ENCODE measurements at regions not wholly inside any gene's neighbourhood (a gene's known extent, or its start where the extent isn't known, plus 50 kb on each side); places are given as distances from the start of the nearest gene placed in this dataset.
"Not testable (repeated sequence)": the region's sequence is repeated elsewhere in the genome, so short reads cannot be mapped to it uniquely, and the experiment has no call there.

DNA sequence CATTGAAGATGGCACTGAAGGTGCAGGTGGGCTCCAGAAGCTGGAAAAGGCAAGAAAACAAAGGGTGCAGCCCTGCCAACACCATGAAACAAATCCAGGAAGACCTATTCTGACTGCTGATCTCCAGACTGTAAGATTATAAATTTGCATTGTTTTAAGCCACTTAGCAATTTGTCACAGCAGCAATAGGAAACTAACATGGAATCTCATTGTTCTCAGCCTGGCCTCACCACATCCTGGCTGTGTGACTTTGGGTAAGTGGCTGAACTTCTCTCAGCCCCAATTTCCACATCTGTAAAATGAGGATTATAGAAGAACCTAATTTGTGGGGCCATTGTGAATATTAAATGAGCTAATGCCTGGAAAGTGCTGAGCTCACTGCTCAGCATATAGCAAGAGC, 160.4 kb upstream of the MAFB start:
- no peak for DNase-seq (ENCODE audit: low spot score)

- DNase-seq (ENCODE audit: low spot score) = no peak
Observed at GRCh38 chr20:40851051-40851450, 162.0 kb upstream of the MAFB start.

DNA sequence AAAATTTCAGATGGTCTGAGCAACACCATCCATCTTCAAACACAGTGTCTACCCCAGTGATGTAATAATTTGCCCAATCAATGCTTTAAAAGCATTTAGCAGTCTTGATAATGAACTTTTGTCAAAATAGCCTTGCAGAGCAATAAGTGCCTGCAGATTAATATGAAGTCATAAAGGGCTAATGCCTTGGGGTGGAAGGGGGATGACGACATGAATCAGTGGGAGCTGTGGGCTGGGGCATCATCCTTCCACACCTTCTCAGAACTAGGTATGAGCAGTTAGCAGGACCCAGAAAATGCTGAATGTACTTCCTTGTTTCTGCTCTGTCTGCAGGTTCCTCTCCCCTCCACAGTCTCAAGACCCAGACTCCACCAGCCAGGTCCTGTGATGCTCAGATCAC, 166.2 kb upstream of the MAFB start:
- DNase-seq (ENCODE audit: low spot score) = no peak

DNA sequence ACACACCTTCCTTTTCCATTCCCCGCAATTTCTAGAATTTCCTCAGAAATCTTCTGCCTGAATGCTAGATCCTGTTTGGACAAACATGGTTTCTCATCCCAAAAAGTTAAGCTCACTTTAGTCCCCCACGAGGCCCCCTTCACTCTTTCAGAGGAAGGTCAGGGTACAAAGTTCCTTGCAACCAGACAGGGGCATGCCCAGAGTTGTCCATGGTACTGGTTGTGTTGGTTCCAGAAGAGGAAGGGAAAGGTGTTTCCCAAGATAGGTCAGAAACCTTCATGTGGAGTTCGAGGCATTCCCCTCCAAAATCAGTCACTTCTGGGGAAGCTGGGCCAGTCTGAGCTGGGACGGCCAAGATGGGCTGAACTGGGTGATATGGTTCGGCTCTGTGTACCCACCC, 167.6 kb upstream of the MAFB start:
- no peak for DNase-seq (ENCODE audit: low spot score)

DNA sequence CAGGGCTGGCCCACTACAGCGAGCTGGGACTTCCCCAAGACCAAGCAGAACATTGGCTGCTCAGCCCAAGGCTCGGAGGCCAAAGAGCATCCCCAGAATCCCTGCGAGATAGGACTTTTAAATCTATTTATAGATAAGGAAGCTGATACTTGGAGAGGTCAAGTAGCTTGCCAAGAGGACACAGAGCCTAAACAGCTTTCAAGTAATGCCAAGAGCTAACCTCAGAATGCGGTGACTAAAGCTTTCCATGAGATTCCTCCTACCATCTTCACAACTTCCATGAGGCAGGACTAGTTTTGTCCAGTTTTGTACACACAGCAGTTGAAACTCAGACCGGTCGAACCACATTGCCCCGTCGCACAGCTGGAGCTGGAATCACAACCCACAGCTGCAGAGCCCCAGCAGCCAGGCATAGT, 168.1 kb upstream of the TOP1 start:
- DNase-seq (ENCODE audit: low spot score) = no peak

- DNase-seq (ENCODE audit: low spot score) = no peak
Observed at GRCh38 chr20:40861427-40862008, 167.1 kb upstream of the TOP1 start.

- DNase-seq (ENCODE audit: low spot score) = no peak
Observed at GRCh38 chr20:40863355-40863919, 165.2 kb upstream of the TOP1 start.

DNA sequence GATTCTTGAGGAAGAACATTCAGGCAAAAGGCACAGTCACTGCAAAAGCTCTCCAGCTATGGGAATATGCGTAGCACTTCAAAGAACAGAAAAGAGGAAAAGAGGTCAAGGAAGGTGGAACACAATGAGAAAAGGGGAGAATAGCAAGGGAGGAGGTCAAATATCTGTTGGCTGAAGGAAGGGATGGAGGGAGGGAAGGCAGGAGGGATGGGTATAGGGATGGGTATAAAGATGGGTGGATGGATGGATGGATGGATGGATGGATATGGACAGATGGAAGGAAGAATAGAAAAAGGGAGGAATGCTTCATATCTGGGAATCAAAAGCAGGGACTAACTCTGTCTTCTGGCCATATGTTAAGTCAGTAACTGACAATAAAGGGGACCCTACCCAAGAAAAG, 164.2 kb upstream of the TOP1 start:
- DNase-seq (ENCODE audit: low spot score) = no peak

DNA sequence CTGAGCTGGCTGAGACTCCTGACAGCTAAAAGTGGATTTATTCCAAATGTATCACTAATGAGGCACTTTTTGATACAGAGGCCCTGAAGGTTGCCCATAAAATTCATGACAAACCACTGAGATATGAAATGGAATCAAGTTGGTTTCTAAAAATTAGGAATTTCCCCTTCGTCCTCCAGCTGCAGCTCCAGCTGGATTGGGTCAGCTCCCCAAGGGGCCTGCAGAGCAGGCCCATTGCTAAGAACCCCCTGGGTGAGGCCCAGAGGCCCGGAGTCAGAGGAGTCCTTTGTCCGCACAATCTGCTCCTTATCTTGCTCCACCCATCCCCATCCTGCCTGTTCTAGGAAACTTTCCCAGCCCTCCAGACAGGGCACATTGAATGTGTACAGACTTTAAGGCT, 163.5 kb upstream of the TOP1 start:
- no peak for DNase-seq (ENCODE audit: low spot score)

GRCh38 chr20:40866056-40866455, 162.6 kb upstream of the TOP1 start:
- DNase-seq (ENCODE audit: low spot score) = no peak

GRCh38 chr20:40868551-40869217, 159.9 kb upstream of the TOP1 start:
- no peak for DNase-seq (ENCODE audit: low spot score)

- no peak for DNase-seq (ENCODE audit: low spot score)
Observed at GRCh38 chr20:40869218-40870147, 159.1 kb upstream of the TOP1 start.

DNA sequence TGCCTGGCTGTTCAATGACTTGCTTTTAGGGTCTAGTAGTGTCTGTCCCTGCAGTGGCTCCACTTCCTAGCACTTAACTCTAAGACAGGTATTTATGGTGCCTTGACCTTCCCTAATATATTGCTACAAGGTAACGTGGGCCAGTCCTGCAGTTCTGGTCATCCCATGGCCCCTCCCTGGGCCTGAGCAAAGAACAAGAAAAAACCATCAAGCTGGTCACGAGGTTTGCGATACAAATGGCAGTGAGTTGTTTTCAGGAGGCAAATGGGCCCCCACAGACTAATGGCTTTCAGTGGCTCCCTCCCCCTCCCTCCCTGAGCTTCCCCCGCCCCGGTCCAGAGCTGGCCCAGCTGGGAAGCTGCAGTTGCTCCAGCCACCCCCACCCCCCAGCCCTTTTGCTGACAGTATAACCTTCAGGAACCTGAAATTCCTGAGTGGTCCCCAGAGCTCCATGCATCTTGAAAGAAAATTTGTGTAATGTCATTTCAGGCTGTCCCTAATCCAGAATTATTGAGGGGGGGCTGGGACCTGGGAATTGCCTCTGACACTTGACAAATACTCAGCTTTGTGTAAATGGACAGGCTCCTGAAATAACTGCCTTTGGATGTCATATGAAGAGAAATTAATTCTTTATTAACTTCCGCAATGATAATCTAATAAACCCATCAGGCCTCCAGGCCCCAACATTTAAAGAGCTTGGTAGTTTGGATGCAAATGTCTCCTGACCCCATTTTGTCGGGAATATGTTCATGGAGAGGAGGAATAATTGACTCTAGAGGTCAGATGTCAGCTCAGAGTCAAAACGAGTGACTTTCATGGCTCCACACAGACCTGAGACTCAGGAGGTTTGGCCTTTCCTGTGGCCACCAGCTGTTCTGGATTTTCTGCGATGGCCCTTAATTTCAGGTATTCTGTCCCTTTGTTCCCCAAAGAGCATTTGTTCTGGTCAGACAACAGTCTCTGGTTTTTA, 153.2 kb upstream of the TOP1 start:
- DNase-seq (ENCODE audit: low spot score) = no peak

GRCh38 chr20:40878099-40878498, 150.5 kb upstream of the TOP1 start:
- not testable (repeated sequence) for DNase-seq (ENCODE audit: low spot score)

DNA sequence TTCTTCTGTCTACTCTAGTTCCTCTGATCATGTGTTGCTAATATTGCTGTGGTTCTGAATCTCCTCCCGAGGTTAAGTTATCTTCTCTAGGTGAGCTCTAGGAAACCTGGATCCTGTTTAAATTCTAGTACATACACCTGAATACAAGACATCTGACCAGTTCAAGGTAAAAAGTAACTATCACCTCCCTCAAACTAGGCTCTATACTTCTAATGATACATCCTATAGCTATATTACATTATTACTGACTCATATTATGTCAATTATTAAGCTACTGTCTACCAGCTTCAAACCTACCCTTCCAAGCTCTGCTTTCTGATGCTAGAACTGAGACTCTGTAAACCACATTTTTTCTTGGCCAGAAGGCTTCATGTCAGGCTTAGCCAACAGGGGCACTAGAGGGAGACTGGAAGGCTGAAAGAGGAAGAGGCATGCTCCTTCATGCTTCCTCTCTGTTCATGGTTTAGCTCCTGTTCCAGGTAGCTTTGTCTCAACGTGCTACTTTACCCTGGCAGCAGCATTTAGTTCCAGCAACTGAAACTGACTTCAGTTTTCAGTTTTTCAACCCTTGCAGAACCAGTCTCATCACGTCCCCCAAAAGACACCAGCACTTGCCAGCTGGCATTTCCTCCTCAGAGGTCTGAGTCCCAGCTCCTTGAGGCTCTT, 148.4 kb upstream of the TOP1 start:
- no peak for DNase-seq (ENCODE audit: low spot score)

- no peak for DNase-seq (ENCODE audit: low spot score)
Observed at GRCh38 chr20:40880729-40881109, 147.9 kb upstream of the TOP1 start.

- DNase-seq (ENCODE audit: low spot score) = no peak
Observed at GRCh38 chr20:40882152-40882551, 146.5 kb upstream of the TOP1 start.

DNA sequence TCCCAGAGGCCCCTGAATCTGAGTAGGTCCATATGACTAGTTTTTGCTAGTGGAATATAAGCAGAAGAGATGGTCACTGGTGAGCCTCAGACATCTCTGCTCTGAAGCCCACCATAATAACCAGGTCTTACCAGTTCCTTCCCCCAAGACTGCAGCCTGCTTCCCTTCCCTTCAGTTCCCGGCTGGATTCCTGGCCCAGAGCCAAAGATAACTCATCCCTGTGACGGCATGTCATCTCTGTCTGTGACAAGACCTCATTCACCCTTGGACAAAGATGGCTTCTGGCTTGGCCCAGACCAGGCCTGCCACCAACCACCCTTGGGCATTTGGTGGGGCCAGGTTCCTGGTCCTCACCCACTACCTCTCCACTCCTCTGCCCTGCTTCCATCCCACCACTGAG, 145.5 kb upstream of the TOP1 start:
- DNase-seq (ENCODE audit: low spot score) = no peak

GRCh38 chr20:40887105-40887504, 141.5 kb upstream of the TOP1 start:
- DNase-seq (ENCODE audit: low spot score) = peak; percentile 26

- DNase-seq (ENCODE audit: low spot score) = not testable (repeated sequence)
Observed at GRCh38 chr20:40889266-40889665, 139.4 kb upstream of the TOP1 start.

- DNase-seq (ENCODE audit: low spot score) = no peak
Observed at GRCh38 chr20:40890181-40890580, 138.4 kb upstream of the TOP1 start.
